AG09319 (cell line): ENCODE measurements at regions not wholly inside any gene's neighbourhood (a gene's known extent, or its start where the extent isn't known, plus 50 kb on each side); places are given as distances from the start of the nearest gene placed in this dataset.
"Not testable (repeated sequence)": the region's sequence is repeated elsewhere in the genome, so short reads cannot be mapped to it uniquely, and the experiment has no call there.

Source experiments
- DNase-seq: peaks from one replicate; pipeline ENCODE4 v3.0.0-alpha.2; 2010; ENCODE audit warnings: low read depth; ENCODE audit errors: extremely low read depth
- CTCF ChIP-seq: IDR thresholded peaks from 2 replicates; pipeline ENCODE4 v1.5.1; 2011; ENCODE audit warnings: low read depth, mild to moderate bottlenecking, inconsistent platforms, low read length, moderate library complexity

GRCh38 chrX:140091125-140091886 lies 126.0 kb upstream of the CXorf66 start:
- no peak for TF ChIP-seq CTCF
- no peak for DNase-seq

GRCh38 chrX:140090800-140091124 lies 125.4 kb upstream of the CXorf66 start:
- TF ChIP-seq CTCF = no peak
- DNase-seq = no peak

- no peak for TF ChIP-seq CTCF
- no peak for DNase-seq
Observed at GRCh38 chrX:140088438-140088837, 123.1 kb upstream of the CXorf66 start.

GRCh38 chrX:140087875-140088274 lies 122.6 kb upstream of the CXorf66 start:
- DNase-seq = no peak
- no peak for TF ChIP-seq CTCF

GRCh38 chrX:140086691-140087090 lies 121.4 kb upstream of the CXorf66 start:
- DNase-seq = no peak
- no peak for TF ChIP-seq CTCF

- DNase-seq = not testable (repeated sequence)
Observed at GRCh38 chrX:140074851-140075250, 109.5 kb upstream of the CXorf66 start.

- DNase-seq = no peak
- no peak for TF ChIP-seq CTCF
Observed at GRCh38 chrX:140071037-140071436, 105.7 kb upstream of the CXorf66 start.
